ENCODE measurements at regions not wholly inside any gene's neighbourhood (a gene's known extent, or its start where the extent isn't known, plus 50 kb on each side); places are given as distances from the start of the nearest gene placed in this dataset.

DNA sequence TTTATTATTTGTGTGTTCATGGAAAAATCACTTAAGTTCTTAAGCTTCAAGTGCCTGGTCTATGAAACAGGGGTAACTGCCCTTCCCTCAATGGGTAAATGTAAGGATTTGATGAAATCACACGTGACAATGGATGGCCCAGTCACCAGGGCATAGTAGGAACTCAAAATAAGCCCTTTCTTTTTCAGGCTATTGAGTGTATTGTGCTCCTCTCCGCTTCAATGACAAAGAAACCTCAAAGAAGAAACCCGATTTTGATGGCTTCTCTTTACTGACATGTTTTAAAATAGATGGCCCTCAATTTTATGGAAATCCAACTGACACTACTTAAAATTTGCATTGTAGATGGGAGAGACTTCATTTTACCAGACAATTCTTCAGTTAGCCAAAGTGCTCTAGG, 543.5 kb downstream of the OMA1 start:
- DNase-seq, result no peak
- TF ChIP-seq, protein P1, sequence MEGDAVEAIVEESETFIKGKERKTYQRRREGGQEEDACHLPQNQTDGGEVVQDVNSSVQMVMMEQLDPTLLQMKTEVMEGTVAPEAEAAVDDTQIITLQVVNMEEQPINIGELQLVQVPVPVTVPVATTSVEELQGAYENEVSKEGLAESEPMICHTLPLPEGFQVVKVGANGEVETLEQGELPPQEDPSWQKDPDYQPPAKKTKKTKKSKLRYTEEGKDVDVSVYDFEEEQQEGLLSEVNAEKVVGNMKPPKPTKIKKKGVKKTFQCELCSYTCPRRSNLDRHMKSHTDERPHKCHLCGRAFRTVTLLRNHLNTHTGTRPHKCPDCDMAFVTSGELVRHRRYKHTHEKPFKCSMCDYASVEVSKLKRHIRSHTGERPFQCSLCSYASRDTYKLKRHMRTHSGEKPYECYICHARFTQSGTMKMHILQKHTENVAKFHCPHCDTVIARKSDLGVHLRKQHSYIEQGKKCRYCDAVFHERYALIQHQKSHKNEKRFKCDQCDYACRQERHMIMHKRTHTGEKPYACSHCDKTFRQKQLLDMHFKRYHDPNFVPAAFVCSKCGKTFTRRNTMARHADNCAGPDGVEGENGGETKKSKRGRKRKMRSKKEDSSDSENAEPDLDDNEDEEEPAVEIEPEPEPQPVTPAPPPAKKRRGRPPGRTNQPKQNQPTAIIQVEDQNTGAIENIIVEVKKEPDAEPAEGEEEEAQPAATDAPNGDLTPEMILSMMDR (IDR thresholded peaks at IDR 0.05; ENCODE audit: low read depth, low read length), result no peak
- Histone ChIP-seq H3K4me3 (ENCODE audit: low read depth, low read length) (no peak overlapping the region), H3K36me3 (no peaks in the 10 kb centered on the region), H3K27ac (no peak overlapping the region), H3K27me3 (ENCODE audit: insufficient read depth, low read depth, severe bottlenecking) (no peaks in the 10 kb centered on the region), H3K9me3 (ENCODE audit: severe bottlenecking) (no peaks in the 10 kb centered on the region)

DNA sequence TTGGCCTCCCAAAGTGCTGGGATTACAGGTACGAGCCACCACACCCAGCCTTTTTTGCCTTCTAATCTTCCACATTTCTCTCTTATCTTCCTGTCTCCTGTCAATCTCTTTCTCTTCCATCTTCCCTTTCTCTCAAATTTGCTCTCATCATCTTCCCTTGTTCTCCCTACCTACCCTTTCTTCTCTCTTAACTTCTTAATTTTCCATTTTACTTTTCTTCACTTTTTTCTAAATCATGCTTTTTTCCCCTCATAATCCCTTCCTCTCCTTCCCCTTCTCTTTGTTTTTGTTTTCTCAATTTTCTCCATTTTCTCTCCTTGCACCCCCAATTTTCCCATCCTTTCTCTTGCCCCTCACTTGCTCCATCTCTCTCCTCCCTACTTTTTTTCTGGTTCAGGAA, 545.7 kb downstream of the OMA1 start:
- Histone ChIP-seq H3K27ac (no peak overlapping the region), H3K36me3 (no peaks in the 10 kb centered on the region), H3K9me3 (ENCODE audit: severe bottlenecking) (no peaks in the 10 kb centered on the region), H3K27me3 (ENCODE audit: insufficient read depth, low read depth, severe bottlenecking) (no peaks in the 10 kb centered on the region), H3K4me3 (ENCODE audit: low read depth, low read length) (no peak overlapping the region)
- no peak for DNase-seq
- TF ChIP-seq, protein P1 (IDR thresholded peaks at IDR 0.05; ENCODE audit: low read depth, low read length), result no peak

DNA sequence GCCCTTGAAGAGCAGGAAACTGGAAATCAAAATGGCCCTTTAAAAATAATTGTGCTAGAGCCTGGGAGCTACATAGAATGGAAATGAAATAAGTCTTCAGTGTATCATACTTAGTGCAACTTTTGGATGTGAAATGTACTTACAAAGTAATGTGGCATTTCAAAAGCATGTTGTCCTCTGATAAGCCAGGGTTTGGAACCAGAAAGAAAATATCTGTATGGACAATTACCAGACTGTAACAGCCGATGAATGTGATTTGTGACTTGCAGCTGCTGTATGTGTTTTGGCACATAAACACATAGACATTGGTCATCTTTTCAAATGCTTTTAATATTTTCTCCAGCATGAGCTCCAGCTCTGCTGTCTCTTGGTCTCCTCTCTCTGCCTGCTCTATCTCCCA, 546.4 kb downstream of the OMA1 start:
- Histone ChIP-seq H3K27me3 (ENCODE audit: insufficient read depth, low read depth, severe bottlenecking) (no peaks in the 10 kb centered on the region), H3K36me3 (no peaks in the 10 kb centered on the region), H3K27ac (no peak overlapping the region), H3K4me3 (ENCODE audit: low read depth, low read length) (no peak overlapping the region), H3K9me3 (ENCODE audit: severe bottlenecking) (no peaks in the 10 kb centered on the region)
- TF ChIP-seq, protein P1 (IDR thresholded peaks at IDR 0.05; ENCODE audit: low read depth, low read length), result no peak
- no peak for DNase-seq

DNA sequence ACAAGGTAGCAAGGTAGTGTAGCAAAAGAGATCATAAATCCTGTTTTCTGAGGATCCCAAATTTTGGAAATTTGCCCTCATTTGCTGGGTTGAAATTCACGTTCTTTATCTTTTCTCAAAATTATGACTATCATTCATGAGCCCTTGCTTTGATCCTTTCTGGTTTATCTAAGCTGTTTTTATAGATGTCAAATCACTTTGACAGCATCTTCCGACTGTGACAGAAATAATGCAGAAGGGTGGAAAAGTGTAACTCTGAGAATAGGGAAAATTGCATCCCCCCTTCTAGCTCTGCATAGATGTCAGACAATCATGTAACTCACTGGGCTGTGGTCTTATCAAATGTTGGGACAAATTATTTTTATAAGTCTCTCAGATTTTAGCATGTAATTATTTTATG, 550.1 kb downstream of the OMA1 start:
- no peak overlapping the region for H3K4me3 ChIP-seq (ENCODE audit: low read depth, low read length)
- DNase-seq, result no peak
- no peaks in the 10 kb centered on the region for H3K36me3 ChIP-seq
- H3K27ac ChIP-seq, result no peak overlapping the region
- H3K9me3 ChIP-seq (ENCODE audit: severe bottlenecking), result no peaks in the 10 kb centered on the region
- H3K27me3 ChIP-seq (ENCODE audit: insufficient read depth, low read depth, severe bottlenecking), result no peaks in the 10 kb centered on the region
- TF ChIP-seq, protein P1 (IDR thresholded peaks at IDR 0.05; ENCODE audit: low read depth, low read length), result no peak

DNA sequence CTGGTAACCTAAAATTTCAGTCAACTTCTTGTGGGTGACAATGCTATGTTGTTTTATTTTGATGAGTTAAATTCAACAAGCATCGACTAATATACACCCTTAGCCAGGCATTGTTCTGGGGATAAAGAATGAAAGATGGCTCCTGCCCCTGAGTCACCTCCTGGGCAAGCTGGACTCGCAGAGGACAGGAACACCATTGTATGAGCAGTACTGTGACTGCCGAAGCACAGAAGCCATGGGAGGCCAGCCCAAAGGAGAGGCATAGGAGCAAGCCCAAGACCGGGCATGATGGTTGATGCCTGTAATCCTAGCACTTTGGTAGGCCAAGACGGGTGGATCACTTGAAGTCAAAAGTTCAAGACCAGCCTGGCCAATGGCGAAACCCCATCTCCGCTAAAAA, 555.2 kb downstream of the OMA1 start:
- TF ChIP-seq, protein P1 (IDR thresholded peaks at IDR 0.05; ENCODE audit: low read depth, low read length), result no peak
- H3K36me3 ChIP-seq, result no peaks in the 10 kb centered on the region
- no peak for DNase-seq

DNA sequence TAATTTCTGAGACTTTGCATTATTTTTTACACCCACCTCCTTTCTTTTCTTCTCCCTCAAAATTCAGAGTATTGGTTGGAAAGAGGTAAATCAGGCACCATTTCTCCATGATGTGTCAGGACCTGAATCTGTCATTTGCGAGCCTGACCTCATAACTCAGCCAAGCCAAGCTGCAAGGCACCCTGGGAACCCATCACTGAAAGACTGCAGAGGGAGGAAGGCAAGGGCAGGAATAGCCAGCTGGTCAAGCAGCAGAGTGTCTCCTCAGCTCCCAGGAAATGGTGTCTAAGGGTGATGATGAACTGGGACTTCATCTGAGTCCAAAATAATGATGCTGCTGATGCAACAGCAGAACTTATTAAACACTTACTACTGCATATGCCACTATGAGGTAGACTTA, 556.6 kb downstream of the OMA1 start:
- no peak overlapping the region for H3K27ac ChIP-seq
- no peaks in the 10 kb centered on the region for H3K36me3 ChIP-seq
- TF ChIP-seq, protein P1 (IDR thresholded peaks at IDR 0.05; ENCODE audit: low read depth, low read length), result no peak
- H3K9me3 ChIP-seq (ENCODE audit: severe bottlenecking), result no peaks in the 10 kb centered on the region
- no peak overlapping the region for H3K4me3 ChIP-seq (ENCODE audit: low read depth, low read length)
- no peaks in the 10 kb centered on the region for H3K27me3 ChIP-seq (ENCODE audit: insufficient read depth, low read depth, severe bottlenecking)
- no peak for DNase-seq

More for the DNA sequence above, 555.2 kb downstream of the OMA1 start:
- Histone ChIP-seq H3K4me3 (ENCODE audit: low read depth, low read length) (no peak overlapping the region), H3K9me3 (ENCODE audit: severe bottlenecking) (no peaks in the 10 kb centered on the region), H3K27me3 (ENCODE audit: insufficient read depth, low read depth, severe bottlenecking) (no peaks in the 10 kb centered on the region), H3K27ac (no peak overlapping the region)
